ENCODE measurements at regions not wholly inside any gene's neighbourhood (a gene's known extent, or its start where the extent isn't known, plus 50 kb on each side); places are given as distances from the start of the nearest gene placed in this dataset.

DNA sequence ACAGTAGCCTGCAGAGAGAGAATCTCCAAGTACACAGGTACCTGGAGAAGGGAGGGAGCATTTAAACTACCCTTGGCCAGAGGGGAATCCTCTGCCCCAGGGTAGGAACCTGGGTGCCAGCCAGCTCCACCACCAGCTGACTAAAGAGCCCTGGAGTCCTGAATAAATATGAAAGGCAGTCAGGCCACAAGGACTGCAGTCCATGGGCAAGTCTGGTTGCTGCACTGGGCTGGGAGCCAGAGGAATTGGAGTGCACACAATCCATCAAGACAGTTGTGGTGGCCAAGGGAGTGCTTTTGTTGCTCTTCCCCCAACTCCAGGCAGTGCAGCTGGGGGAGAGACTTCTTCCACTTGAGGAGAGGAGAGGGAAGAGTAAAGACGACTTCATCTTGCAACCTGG lies 172.5 kb downstream of the HNRNPD start:
- Histone ChIP-seq H4K20me1 (ENCODE audit: low read depth) (no peaks in the 10 kb centered on the region), H3K36me3 (no peaks in the 10 kb centered on the region), H3F3A (ENCODE audit: low read depth) (no peaks in the 10 kb centered on the region), H3K27me3 (no peaks in the 10 kb centered on the region), H3K27ac (no peak overlapping the region), H2AFZ (replicated peaks) (peak overlapping the region; percentile 54), H3K9me3 (ENCODE audit: low read depth) (no peaks in the 10 kb centered on the region), H3K4me1 (no peaks in the 10 kb centered on the region), H3K9ac (no peak overlapping the region), H3K79me2 (ENCODE audit: low read depth) (no peaks in the 10 kb centered on the region), H3K4me2 (no peak overlapping the region), H3K4me3 (no peak overlapping the region)
- Mint-ChIP-seq H3K9me3 (peaks cover 3% of the 10 kb centered on the region), H3K36me3 (no peaks in the 10 kb centered on the region), H3K27ac (no peak overlapping the region), H3K4me3 (no peak overlapping the region), H3K27me3 (ENCODE audit: insufficient read depth, low read depth) (peaks cover 2% of the 10 kb centered on the region), H3K4me1 (no peaks in the 10 kb centered on the region)
- DNase-seq (ENCODE audit: low spot score) = no peak
- TF ChIP-seq, protein P1, sequence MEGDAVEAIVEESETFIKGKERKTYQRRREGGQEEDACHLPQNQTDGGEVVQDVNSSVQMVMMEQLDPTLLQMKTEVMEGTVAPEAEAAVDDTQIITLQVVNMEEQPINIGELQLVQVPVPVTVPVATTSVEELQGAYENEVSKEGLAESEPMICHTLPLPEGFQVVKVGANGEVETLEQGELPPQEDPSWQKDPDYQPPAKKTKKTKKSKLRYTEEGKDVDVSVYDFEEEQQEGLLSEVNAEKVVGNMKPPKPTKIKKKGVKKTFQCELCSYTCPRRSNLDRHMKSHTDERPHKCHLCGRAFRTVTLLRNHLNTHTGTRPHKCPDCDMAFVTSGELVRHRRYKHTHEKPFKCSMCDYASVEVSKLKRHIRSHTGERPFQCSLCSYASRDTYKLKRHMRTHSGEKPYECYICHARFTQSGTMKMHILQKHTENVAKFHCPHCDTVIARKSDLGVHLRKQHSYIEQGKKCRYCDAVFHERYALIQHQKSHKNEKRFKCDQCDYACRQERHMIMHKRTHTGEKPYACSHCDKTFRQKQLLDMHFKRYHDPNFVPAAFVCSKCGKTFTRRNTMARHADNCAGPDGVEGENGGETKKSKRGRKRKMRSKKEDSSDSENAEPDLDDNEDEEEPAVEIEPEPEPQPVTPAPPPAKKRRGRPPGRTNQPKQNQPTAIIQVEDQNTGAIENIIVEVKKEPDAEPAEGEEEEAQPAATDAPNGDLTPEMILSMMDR (IDR thresholded peaks at IDR 0.05) = no peak

DNA sequence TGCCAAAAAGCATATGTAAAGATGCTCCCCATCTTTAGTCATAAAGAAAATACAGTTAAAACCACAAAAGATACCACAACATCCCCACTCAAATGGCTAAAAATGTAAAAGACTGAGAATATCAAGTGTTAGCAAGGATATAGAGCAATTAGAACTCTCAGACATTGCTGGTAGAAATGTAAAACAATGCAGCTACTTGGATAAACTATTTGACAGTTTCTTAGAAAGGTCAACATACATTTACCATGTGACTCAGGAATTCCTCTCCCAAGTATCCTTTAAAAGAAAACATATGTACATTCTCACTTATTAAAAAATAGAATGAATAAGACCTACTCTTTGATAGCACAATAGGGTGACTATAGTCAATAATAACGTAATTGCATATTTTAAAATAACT lies 173.7 kb downstream of the HNRNPD start:
- H3K4me3 Mint-ChIP-seq = no peak overlapping the region
- Histone ChIP-seq H3K79me2 (ENCODE audit: low read depth) (no peaks in the 10 kb centered on the region), H3K27ac (no peak overlapping the region), H3K4me1 (no peaks in the 10 kb centered on the region), H3K9me3 (ENCODE audit: low read depth) (no peaks in the 10 kb centered on the region), H2AFZ (replicated peaks) (no peak overlapping the region), H4K20me1 (ENCODE audit: low read depth) (no peaks in the 10 kb centered on the region), H3K9ac (no peak overlapping the region), H3F3A (ENCODE audit: low read depth) (no peaks in the 10 kb centered on the region), H3K4me3 (no peak overlapping the region), H3K36me3 (no peaks in the 10 kb centered on the region), H3K27me3 (no peaks in the 10 kb centered on the region), H3K4me2 (no peak overlapping the region)
- DNase-seq (ENCODE audit: low spot score) = no peak
- TF ChIP-seq EZH2 (IDR thresholded peaks at IDR 0.05) (no peak), EZH2phosphoT487 (IDR thresholded peaks at IDR 0.05) (no peak)
- TF ChIP-seq, protein P1 (IDR thresholded peaks at IDR 0.05) = no peak
- no peaks in the 10 kb centered on the region for H3K4me1 Mint-ChIP-seq
- H3K9me3 Mint-ChIP-seq = peaks cover 3% of the 10 kb centered on the region
- H3K36me3 Mint-ChIP-seq = no peaks in the 10 kb centered on the region
- peaks cover 2% of the 10 kb centered on the region for H3K27me3 Mint-ChIP-seq (ENCODE audit: insufficient read depth, low read depth)
- no peak overlapping the region for H3K27ac Mint-ChIP-seq

DNA sequence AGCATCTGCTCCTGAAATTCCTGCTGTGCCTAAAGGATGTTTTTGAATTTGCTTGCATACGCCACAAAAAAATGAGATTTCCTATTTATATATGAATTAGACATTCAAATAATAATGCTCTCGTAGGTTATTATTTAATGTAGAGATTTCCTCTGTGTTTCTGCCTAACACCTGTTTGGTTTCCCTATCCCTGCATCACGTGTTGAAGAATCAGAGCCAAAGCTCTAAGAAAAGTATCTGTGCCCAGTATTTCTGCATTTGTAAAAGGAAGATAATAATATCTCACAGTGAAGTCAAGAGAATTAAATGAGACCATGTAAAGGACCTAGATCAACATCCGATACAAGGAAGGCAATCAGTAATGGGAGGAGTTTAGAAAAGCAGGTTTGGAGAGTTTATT lies 179.5 kb downstream of the HNRNPD start:
- Histone ChIP-seq H4K20me1 (ENCODE audit: low read depth) (no peaks in the 10 kb centered on the region), H3K79me2 (ENCODE audit: low read depth) (no peaks in the 10 kb centered on the region)
- peaks cover 10% of the 10 kb centered on the region for H3K4me1 Mint-ChIP-seq

More for the DNA sequence above, 179.5 kb downstream of the HNRNPD start:
- Histone ChIP-seq H3F3A (ENCODE audit: low read depth) (no peaks in the 10 kb centered on the region), H3K36me3 (no peaks in the 10 kb centered on the region), H2AFZ (replicated peaks) (no peak overlapping the region), H3K9me3 (ENCODE audit: low read depth) (no peaks in the 10 kb centered on the region), H3K4me1 (no peaks in the 10 kb centered on the region), H3K9ac (no peak overlapping the region), H3K4me3 (no peak overlapping the region), H3K27me3 (no peaks in the 10 kb centered on the region), H3K4me2 (no peak overlapping the region), H3K27ac (no peak overlapping the region)
- no peak for DNase-seq (ENCODE audit: low spot score)
- H3K9me3 Mint-ChIP-seq = no peaks in the 10 kb centered on the region
- H3K27me3 Mint-ChIP-seq (ENCODE audit: insufficient read depth, low read depth) = peaks cover 8% of the 10 kb centered on the region
- no peak overlapping the region for H3K27ac Mint-ChIP-seq
- TF ChIP-seq, protein P1 (IDR thresholded peaks at IDR 0.05) = no peak
- no peak for TF ChIP-seq EZH2phosphoT487 (IDR thresholded peaks at IDR 0.05)
- no peak for TF ChIP-seq EZH2 (IDR thresholded peaks at IDR 0.05)
- no peaks in the 10 kb centered on the region for H3K36me3 Mint-ChIP-seq
- H3K4me3 Mint-ChIP-seq = no peak overlapping the region

All from neural progenitor cell (in vitro differentiated cells).